Fibroblast of skin of scalp (primary cell): ENCODE measurements at regions not wholly inside any gene's neighbourhood (a gene's known extent, or its start where the extent isn't known, plus 50 kb on each side); places are given as distances from the start of the nearest gene placed in this dataset.

Experiments used
- DNase-seq: peaks from one replicate; pipeline ENCODE4 v3.0.0-alpha.2; 2013

DNA sequence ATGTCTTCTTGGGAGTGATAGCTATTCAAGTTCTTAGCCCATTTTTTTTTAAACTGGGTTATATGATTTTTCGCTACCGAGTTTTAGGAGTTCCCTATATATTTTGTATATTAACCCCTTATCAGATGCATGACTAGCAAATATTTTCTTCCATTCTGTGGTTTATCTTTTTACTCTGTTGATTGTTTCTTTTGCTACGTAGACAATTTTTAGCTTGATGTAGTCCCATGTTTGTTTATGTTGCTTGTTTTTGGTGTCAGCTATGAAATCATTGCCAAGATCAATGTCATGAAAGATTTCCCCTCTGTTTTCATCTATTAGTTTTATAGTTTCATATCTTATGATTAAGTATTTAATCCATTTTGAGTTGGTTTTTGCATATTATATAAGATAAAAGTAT, 480.5 kb downstream of the CDH11 start:
- no peak for DNase-seq

DNA sequence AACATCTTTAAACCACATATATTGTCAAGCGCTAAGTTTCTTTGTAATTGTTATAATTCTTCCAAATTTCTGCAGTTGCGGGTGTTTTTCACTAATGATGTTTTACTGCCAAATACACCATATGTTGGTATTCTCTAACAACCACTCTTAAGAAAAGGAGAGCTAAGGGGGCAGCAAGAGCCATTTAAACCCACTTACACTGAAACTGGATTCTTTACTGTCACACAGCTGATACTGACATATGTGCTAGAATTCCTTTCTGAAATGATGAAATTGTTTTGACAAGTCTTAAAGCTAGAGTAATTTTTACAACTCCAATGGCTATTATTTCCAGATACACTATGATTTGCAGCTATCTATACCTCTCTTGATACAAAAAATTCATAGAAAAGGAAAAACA, 483.1 kb downstream of the CDH11 start:
- DNase-seq = no peak

DNA sequence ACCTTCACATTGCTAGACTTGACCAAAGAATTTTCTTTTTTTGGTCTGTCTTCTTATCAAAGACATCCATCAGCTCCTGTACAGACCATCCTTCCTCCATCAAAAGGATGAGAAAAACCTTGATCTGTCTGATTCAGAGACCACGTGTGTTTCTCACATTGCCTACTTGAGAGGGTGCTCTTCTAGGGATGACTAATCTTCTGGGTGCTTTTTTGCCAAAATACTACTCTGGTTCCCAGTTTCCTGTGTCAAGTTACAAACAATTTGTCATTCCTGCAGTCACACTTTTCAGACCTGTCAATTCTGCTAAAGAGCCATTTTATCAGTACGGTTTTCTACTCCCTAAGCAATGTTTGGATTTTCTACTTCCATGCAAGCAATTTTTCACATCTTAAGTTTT, 492.2 kb downstream of the CDH11 start:
- peak; percentile 55 for DNase-seq

DNA sequence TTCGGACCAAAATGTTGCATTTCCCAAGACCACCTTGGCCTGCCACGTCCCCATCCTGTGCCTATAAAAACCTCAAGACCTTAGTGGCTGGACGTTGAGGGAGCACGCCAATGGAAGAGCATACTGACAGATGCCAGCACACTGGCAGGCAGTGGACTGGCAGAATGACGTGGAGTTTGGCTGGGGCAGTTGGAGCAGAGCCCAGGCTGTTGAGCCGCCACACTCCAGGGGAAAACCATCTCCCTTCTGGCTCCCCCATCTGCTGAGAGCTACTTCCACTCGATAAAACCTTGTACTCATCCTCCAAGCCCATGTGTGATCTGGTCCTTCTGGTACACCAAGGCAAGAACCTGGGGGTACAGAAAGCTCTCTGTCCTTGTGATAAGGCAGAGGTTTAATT, 494.1 kb downstream of the CDH11 start:
- DNase-seq = no peak

DNA sequence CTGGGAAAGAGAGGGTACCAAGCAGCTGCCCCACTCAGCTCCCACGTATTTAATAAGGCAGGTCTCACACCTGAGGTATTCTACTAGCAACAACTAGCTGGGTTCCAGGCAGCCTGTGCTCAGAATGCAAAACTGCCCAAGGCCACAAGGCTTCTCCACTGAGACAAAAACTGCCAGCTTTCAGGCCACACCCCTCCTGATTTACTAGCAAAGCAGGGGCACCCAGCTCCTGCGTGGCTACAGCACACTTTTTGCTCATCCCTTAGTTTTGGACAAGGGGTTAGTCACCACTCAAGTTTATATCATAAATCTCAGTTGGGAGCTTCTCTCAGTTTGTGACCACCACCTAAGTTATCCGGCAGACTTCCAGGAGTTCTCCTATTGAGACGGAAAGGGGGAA, 494.6 kb downstream of the CDH11 start:
- DNase-seq = no peak

DNA sequence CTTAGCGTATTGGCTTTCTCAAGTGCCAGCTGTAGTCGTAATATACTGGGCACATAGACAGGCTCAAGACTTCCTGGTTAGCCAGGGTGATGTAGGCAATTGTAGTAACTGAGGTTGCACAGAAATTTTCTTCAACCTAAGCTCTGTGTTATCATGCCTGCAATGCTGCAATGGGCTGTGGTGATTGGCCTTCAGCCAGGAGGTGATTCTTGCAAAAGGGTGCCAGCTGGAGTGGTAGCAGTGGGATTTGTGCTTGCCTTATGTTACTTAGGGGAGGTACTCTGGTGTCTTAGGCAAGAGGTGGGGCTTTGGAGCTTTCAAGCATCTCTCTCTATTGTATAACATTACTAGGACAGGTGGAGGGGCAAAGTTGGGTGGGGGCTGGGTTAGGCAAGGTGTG, 495.1 kb downstream of the CDH11 start:
- no peak for DNase-seq

DNA sequence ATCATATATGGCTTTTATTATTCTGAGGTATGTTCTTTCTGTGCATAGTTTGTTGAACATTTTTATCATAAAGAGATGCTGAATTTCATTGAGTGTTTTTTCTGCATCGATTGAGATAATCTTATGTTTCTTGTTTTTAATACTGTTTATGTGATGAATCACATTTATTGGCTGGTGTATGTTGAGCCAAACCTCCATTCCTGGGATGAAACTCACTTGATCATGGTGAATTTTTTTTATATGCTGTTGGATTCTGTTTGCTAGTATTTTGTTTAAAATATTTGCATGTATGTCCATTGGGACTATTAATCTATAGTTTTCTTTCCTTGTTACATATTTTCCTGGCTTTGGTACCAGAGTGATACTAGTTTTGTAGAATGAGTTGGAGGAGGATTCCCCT, 500.2 kb downstream of the CDH11 start:
- DNase-seq = peak; percentile 76

DNA sequence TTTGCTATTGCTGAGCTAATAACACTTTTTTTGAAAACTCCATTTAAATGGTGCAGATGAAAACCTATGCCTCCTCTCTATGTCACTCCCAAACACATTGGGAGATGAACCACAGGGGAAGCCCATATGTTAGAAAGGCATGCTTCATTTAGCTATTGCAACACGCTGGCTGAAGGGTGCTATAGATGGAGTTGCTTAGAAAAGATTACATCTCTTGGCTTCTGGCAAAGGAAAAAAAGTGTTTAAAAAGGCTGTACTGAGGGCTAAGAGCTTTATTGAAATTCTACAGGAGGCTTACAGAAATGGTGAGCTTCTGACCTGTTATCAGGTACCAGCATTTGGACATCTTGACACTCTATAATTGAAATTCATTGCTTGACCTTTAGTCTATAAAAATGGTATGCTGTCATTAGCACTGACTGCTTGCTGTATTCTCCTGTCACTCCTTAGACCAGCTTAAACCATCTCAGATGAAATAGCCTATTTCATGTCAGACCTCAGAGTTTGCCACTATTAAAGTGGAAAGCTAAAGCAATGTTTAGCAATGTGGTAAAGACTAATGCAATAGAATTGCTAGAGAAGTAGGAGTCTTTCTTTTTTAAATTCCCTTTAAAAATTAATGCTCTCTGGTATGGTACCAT, 503.9 kb downstream of the CDH11 start:
- DNase-seq = peak; percentile 11

DNA sequence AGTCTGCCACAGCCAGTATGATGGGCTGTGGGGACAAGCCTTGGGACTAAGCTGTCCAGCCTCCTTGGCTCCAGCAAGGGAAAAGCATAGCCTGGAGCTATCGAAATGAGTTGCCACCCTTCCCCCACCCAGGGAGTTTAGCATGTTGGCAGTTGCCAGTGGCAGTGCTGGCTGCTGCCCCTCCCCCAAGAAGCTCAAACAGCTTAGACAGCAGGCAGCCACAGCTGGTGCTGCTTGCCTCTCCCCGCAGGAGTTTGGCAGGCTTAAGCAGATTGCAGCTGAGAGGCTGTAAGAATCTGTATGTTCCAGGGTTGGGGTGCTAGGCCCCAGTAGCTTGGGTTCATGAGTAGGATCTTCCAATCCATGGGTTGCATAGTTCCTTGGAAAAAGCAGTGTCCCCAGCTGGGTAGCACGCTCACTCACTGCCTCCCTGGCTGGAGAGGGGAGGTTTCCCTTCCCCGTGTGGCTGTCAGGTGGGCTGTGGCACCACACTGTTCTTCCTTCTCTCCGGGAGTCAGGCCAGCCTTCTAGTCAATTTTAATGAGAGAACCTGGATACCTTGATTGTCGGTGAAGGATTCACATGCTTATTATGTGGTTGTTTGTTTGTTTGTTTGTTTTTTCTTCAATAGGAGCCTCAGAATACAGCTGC, 506.1 kb downstream of the CDH11 start:
- DNase-seq = peak; percentile 64

DNA sequence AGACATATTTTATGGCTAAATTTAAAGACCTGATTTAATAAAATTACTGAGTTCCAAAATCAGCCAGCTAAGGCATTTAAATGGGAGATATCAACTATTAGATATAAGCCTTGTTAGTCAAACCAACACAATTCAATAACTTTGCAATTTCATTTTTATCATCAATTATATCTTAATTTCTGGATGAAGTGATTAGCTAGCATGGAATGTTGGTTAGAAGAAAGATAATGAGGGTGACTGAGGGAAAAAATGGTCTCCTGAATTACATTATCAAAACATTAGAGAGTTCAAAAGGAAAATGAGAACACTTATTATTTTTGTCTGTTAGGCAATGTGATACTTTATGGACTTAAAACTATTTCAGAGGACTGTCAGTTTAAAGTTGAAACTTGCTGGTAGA, 525.7 kb downstream of the CDH11 start:
- DNase-seq = no peak

DNA sequence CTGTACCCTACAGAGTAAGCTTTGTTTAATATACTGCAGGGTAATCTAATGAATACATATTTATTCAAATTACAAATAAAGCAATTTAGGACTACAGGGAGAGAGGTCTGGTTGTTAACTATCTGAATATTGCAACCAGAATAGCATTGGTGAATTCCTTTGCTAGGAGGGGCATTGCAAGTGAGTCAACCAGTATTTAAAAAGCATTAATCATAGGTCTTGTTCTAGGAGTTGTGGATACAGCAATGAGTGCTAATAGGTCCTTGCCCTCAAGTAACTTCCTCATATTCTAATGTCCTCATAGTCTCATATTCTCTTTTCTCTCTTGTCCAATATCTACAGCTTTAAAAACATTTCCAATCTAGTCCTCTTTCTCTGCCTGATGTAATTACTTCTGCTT, 531.4 kb downstream of the CDH11 start:
- peak; percentile 69 for DNase-seq

DNA sequence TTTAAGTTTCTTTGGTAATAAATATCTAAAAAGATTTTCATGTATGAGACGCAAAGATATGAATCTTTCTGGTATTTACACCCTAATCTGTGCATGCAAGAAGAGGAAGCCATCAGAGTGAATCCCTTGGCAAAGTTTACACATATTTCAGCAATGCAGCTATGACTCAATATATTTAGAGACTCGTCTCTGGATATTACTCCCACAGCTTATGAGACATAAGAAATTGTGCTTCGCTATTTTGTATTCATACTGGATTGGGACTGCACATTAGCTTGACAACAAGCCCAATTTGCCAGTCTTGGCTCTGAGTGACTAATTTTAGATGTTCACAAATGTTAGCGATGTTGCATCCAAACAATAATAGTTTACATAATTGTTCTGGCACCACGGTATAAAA, 532.0 kb downstream of the CDH11 start:
- DNase-seq = peak; percentile 91

DNA sequence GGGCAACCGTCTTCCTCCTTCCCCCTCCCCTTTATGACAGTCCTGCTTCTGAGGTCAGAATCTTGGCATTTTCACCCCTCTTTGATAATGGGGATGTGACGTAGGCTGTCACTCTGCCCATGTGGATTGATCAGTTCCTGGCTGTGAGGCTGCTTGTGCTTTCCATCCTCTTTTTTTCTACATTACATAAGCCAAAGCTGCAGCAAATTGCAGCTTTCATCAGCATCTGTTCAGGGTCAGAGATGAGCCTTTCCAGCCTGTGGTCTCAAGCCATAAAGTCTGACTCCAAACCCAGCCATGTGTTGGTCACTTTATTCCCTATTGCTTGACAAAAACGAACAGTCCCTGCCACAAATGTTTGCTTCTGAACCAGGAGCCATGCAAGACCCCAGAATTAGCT, 535.1 kb downstream of the CDH11 start:
- no peak for DNase-seq

DNA sequence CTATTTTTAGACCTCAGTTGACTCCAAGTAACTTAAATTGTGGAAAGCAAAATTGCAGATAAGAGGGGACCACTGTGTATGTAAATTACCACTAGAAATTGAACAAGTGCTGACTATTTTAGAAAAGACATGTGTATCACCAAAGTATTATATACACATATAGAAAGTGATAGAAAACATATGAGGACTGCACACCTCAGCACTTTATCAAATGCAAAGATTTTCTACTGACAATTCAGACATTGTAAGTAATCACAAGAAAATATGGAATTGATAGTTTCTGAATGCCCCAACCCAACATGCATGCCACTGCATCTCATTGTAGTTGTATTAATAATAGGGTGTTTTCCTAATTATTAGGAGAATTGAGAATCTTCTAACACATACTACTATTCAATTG, 536.5 kb downstream of the CDH11 start:
- DNase-seq = no peak

DNA sequence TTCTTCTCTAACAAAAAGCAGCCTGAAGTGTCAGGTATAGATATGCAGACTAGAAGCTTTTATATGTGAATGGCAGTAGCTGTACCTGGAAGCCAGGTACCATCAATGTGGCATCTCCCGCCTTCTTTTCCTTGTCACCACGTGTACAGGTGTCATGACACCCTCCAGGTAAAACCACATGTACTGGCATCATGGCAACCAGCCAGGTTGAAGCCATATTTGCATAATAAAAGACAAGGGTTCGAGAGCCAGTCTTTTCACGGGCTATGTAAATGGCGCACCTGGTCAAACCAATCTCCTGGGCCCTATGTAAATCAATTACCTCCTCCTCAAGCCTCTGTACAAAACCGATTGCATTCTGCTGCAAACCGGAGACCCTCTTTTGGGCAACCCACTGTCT, 541.3 kb downstream of the CDH11 start:
- no peak for DNase-seq

DNA sequence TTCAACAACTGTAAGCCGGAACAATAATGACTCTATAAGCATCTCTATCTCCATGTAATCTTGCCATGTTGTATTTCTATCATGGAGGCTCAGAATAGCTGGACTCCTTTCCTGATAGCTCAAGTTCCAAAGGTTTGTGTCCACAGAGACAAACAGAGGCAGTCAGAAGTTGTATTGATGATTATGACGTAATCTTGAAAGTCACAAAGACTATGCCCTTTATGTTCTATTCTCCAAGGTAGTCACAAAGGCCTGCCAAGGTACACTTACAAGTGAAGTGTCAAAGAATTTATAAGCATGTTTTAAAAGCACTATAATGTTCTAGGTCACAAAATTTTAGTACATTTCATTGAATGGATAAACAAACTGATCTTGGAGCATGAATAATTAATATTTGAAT, 542.2 kb downstream of the CDH11 start:
- no peak for DNase-seq

DNA sequence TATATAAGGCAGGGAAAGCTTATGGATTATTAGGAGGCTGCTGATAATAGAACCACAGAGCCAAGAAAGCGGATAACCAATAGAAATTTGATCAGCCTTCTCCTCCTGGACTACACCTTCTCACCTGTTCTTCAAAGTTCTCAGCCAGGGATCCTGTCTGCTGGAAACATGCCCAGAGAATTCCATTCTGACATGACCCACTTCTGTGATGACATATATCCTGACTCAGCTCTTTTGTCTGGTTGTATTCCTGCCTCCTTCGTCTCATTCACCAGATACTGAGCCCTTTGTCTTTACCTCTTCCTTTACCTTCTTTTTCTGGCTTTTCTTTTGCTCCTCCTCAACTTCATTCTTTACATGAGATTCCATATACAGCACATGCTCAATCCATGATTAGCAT, 576.1 kb downstream of the CDH11 start:
- no peak for DNase-seq

DNA sequence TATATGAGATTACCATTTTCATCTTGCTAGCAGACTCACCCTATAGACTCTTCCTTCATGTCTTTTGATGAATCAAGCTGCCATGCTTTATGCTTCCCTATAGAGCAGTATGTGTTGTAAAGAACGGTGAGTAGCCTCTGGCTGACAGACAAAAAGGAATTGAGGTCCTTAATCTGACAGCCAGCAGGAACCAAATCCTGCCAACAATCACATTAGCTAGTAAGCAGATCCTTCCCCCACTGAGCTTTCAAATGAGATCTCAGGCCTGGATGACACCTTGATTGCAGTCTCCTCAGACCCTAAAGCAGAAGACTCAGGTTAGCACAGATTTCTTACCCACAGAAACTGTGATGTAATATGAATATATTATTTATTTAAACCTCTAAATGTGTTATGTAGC, 577.0 kb downstream of the CDH11 start:
- DNase-seq = no peak

DNA sequence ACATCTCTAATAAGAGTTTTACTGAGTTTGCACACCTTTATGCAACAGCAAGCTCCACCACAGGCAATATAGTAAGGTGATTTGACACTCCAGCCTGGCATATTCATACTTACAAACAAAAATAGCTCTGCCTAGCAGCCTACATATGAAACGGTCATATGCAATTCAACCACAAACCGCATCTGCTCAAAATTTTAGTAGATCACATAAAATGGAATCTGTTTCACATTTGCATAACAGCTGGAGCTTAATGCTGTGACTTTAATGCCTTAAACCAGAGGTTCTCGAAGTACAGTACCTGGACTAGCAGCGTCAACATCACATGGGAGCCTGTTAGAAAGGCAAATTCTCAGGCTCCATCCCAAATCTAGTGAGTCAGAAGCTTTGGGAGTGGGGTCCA, 578.4 kb downstream of the CDH11 start:
- peak; percentile 45 for DNase-seq

DNA sequence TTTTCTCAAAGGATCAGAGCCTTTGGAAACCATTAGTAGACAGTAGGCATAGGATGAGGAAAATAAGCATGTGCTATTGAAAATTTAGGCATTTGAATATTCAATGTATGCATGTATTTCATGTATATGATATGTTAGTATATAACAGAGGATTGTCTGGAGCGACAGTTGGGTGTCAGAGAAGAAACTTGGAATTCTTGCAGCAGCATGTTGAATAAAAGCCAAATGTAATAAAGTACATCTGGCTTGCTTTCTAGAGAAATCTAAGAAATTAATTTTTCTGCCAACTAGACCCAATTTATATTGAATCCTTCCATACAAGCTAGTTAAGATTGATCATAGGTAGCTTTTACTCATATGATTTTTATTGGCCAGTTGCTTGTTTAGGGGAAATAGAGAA, 578.8 kb downstream of the CDH11 start:
- no peak for DNase-seq

DNA sequence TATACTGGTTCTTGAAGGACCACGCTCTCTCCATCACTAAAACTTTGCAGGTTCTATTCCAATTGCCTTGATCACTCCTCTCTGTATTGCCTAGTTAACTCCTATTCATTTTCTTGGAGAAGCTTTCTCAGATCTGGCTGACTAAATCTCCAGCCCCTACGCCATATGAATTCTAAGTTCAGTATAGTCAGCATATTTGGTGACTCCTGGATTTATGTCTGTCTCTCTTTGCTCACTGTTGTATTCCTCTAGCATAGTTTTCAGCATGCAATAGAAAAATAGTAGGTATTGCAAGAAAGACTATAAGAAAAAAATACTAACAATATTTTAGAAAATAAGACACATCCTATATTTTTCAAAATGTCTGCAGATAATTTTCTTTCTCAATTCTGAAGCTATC, 579.7 kb downstream of the CDH11 start:
- no peak for DNase-seq

DNA sequence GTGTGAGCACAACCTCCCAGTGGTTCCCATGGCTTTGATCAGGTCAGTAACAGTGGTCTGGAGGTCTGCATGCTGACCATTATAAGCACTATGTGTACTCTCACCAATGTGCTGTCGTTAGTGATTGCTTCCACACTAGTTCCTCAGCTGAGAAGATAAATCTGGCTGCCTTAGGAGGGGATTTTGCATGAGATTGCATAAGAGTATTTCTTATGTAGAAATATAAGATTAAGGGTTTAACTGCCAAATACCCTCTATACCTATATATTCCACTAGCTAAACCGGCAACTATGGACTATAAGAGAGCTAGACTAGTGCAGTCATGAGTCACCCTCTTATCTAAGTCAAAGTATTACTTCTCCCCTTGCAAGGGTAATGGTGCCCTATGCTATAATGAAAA, 580.2 kb downstream of the CDH11 start:
- DNase-seq = no peak

DNA sequence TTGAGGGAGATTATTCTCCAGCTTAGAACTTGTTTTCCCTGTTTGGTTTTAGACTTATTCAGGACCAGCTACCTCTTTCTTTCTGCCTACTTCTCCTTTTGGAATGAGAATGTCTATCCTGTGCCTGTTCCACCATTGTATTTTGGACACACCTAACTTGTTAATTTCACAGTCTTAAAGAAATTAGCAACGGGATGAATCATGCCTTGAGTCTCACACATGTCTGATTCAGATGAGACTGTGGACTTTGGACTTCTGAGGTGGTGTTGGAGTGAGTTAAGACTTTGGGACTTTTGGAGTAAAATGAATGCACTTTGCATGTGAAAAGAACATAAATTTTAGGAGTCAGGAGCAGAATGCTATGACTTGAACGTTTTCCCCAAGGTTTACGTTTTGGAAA, 581.4 kb downstream of the CDH11 start:
- no peak for DNase-seq

DNA sequence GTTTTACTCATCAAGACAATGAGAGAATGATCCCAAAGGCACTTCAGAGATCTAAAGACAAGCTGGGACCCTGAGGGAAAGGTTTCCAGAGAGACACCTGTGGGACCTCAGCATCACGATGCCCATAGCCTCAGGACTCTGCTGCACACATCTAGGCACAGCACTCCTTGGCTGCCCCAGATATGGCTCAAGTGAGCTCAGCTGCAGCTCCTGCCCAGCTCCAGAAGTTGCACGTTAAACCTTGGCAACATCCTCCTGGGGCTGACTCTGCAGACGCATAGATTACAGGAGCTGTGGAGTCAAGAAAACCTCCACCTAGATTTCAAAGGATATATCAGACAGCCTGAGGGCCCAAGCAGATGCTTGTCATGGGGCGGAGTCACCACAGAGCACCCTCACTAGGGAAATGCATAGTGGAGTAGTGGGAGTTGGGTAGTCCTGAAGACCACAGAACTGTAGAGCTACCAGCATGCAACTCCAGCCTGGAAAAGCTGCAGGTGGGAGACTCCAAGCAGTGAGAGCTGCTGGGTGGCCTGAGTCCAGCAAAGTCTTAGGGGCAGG, 582.0 kb downstream of the CDH11 start:
- DNase-seq = no peak
